ENCODE measurements at regions not wholly inside any gene's neighbourhood (a gene's known extent, or its start where the extent isn't known, plus 50 kb on each side); places are given as distances from the start of the nearest gene placed in this dataset.
A peak's percentile ranks its signal among the peaks of the same experiment; 100 is the strongest.

DNA sequence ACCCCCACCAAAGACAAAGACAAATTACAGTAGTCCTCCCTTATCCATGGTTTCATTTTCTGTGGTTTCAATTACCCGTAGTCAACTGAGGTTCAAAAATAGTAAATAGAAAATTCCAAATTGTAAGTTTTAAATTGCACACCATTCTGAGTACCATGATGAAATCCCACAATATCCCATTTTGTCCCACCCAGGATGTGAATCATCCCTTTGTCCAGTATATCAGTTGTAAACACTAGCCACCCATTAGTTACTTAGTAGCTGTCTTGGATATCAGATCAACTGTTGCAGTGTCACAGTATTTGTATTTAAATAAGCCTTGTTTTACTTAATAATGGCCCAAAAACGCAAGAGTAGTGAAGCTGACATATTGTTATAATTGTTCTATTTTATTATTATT, 364.0 kb upstream of the ARID1B start:
- DNase-seq (ENCODE audit: low read depth): peak; percentile 28
- H3K4me3 ChIP-seq (ENCODE audit: low read length): no peak overlapping the region
- TF ChIP-seq, protein P1, sequence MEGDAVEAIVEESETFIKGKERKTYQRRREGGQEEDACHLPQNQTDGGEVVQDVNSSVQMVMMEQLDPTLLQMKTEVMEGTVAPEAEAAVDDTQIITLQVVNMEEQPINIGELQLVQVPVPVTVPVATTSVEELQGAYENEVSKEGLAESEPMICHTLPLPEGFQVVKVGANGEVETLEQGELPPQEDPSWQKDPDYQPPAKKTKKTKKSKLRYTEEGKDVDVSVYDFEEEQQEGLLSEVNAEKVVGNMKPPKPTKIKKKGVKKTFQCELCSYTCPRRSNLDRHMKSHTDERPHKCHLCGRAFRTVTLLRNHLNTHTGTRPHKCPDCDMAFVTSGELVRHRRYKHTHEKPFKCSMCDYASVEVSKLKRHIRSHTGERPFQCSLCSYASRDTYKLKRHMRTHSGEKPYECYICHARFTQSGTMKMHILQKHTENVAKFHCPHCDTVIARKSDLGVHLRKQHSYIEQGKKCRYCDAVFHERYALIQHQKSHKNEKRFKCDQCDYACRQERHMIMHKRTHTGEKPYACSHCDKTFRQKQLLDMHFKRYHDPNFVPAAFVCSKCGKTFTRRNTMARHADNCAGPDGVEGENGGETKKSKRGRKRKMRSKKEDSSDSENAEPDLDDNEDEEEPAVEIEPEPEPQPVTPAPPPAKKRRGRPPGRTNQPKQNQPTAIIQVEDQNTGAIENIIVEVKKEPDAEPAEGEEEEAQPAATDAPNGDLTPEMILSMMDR (IDR thresholded peaks at IDR 0.05; ENCODE audit: insufficient read depth, low read depth, low read length, missing control alignments): no peak

DNA sequence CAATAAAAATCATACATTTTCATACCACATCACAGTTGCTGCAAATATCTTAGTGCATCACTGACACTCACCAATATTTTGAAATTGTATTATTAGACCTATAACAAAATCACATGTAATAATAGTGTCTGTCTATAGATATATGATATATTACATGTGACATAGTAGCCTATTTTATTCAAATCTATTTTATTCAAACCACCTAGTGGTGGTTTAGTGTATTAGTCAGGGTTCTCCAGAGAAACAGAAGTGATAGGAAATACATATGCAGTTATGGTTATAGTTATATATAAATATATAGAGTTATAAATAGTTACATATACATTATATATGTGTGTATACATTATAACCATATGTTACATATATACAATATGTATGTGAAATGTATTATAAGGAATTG, 366.5 kb upstream of the ARID1B start:
- no peak for DNase-seq (ENCODE audit: low read depth)
- TF ChIP-seq, protein P1 (IDR thresholded peaks at IDR 0.05; ENCODE audit: insufficient read depth, low read depth, low read length, missing control alignments): peak; percentile 8

DNA sequence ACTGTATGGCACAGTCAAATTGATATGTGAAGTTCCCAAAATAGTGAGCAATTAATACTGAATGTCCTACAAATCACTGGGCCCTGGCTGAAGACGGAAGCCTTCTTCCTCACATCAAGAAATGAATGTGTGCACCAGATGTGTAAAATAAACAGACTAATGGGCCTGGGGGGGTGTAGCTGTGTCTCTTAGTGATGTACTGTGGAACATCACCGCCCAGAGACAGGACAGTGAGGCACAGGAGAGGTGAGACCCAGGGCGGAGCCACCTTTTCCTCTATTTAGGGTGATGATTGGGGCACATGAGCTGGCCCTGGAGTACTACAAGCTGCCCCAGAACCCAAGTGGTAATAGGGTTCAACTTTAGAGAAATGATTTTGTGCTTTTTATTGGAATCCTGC, 368.5 kb upstream of the ARID1B start:
- TF ChIP-seq, protein P1 (IDR thresholded peaks at IDR 0.05; ENCODE audit: insufficient read depth, low read depth, low read length, missing control alignments): no peak
- no peak for DNase-seq (ENCODE audit: low read depth)
- H3K4me3 ChIP-seq (ENCODE audit: low read length): no peak overlapping the region

More for the DNA sequence above, 366.5 kb upstream of the ARID1B start:
- H3K4me3 ChIP-seq (ENCODE audit: low read length): no peak overlapping the region

DNA sequence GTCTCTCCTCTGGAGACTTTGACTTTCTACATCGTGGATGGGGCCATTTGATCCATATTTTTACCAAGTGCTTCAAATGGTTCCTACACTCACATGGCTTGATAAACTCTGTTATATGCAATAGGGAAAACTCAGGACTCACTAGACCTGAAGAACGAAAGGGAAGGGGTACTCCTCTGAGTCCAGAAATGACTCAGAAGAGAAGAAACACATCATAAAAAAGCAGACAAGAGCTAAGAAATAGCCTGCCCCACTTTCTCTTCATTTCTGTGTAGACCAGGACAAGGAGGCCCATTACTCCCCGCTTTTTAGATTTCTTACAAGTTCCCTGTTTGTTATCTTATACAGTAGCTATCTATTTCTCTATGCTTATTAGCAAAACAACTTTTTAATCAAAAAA, 369.8 kb upstream of the ARID1B start:
- no peak for DNase-seq (ENCODE audit: low read depth)
- H3K4me3 ChIP-seq (ENCODE audit: low read length): no peak overlapping the region
- TF ChIP-seq, protein P1 (IDR thresholded peaks at IDR 0.05; ENCODE audit: insufficient read depth, low read depth, low read length, missing control alignments): no peak

DNA sequence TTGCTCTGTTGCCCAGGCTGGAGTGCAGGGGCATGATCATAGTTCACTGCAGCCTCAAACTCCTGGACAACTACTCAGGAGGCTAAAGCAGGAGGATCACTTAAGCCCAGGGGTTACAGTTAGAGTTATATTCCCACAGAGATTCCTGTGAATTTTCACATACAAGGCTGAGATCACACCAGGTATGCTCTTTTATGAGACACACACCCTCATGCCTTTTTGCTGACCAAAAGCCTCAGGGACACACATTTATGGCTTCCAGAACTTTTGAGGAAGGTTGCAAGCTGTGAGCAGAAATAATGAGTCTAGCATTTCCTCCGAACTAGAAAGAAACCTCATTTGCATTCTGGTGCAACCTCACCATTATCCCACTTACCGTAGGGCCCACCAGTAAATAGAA, 370.5 kb upstream of the ARID1B start:
- H3K4me3 ChIP-seq (ENCODE audit: low read length): no peak overlapping the region
- TF ChIP-seq, protein P1 (IDR thresholded peaks at IDR 0.05; ENCODE audit: insufficient read depth, low read depth, low read length, missing control alignments): no peak
- no peak for DNase-seq (ENCODE audit: low read depth)

DNA sequence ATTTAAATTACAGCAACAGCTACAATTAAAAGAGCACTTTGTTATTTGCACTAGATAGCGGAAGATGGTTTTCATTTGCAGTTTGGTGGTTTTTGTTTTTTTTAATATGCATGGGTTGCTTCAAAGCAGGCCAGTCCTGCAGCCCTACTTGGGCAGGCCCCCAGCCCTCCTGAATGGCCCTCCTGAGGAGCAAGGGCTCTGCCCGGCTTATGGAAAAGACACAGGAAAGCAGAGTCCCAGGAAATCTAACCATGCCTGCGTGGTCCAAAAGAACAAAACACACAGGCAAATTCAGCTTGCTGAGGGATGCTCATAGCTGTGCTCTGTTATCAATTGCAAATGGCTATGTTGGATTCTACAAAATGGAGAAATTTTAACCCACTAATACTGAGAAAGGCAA, 371.1 kb upstream of the ARID1B start:
- no peak overlapping the region for H3K4me3 ChIP-seq (ENCODE audit: low read length)
- no peak for DNase-seq (ENCODE audit: low read depth)
- TF ChIP-seq, protein P1 (IDR thresholded peaks at IDR 0.05; ENCODE audit: insufficient read depth, low read depth, low read length, missing control alignments): no peak

DNA sequence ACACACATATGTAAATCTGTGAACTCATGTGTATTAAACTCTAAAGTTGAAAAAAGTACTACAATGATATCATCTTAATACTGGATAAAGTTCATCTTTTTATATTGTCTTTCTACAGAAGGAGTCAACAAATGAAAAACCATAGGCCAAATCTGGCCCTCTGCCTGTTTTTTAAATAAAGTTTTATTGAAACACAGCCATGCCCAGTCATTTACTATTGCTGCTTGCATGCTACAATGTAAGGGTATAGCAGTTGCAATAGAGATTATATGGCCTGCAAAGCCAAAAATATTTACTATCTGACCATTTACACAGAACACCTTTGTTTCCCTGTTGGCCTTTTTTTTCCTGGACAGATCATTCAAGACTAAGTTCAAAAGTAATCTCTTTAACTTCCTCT, 374.6 kb upstream of the ARID1B start:
- H3K4me3 ChIP-seq (ENCODE audit: low read length): no peak overlapping the region
- DNase-seq (ENCODE audit: low read depth): no peak
- TF ChIP-seq, protein P1 (IDR thresholded peaks at IDR 0.05; ENCODE audit: insufficient read depth, low read depth, low read length, missing control alignments): no peak
